Type B pancreatic cell (in vitro differentiated cells): ENCODE measurements at regions not wholly inside any gene's neighbourhood (a gene's known extent, or its start where the extent isn't known, plus 50 kb on each side); places are given as distances from the start of the nearest gene placed in this dataset.

ENCODE experiments used
- DNase-seq: peaks from one replicate; pipeline ENCODE4 v3.0.0; 2021; ENCODE audit warnings: mixed read lengths; ENCODE audit not compliant: unreplicated experiment; ENCODE audit errors: extremely low spot score
- H3K27ac Mint-ChIP-seq: 2 replicates; pipeline ENCODE4 v1.8.0; 2021; ENCODE audit warnings: mild to moderate bottlenecking, mixed read lengths
- H3K27me3 Mint-ChIP-seq: 2 replicates; pipeline ENCODE4 v1.8.0; 2021; ENCODE audit warnings: mixed read lengths
- H3K36me3 Mint-ChIP-seq: 2 replicates; pipeline ENCODE4 v1.8.0; 2021; ENCODE audit warnings: mixed read lengths
- H3K4me1 Mint-ChIP-seq: one replicate; pipeline ENCODE4 v1.8.0; 2021; ENCODE audit warnings: mixed read lengths; ENCODE audit not compliant: unreplicated experiment
- H3K4me3 Mint-ChIP-seq: 2 replicates; pipeline ENCODE4 v1.8.0; 2021; ENCODE audit warnings: mild to moderate bottlenecking, mixed read lengths
- H3K9me3 Mint-ChIP-seq: 2 replicates; pipeline ENCODE4 v1.8.0; 2021; ENCODE audit warnings: mixed read lengths
- TF ChIP-seq, protein P1 (sequence below): fragments of 200-600 bp; sonication (generic); conservative IDR thresholded peaks from 2 replicates; pipeline ENCODE4 v1.5.0; 2021; ENCODE audit warnings: antibody characterized with exemption, mild to moderate bottlenecking

DNA sequence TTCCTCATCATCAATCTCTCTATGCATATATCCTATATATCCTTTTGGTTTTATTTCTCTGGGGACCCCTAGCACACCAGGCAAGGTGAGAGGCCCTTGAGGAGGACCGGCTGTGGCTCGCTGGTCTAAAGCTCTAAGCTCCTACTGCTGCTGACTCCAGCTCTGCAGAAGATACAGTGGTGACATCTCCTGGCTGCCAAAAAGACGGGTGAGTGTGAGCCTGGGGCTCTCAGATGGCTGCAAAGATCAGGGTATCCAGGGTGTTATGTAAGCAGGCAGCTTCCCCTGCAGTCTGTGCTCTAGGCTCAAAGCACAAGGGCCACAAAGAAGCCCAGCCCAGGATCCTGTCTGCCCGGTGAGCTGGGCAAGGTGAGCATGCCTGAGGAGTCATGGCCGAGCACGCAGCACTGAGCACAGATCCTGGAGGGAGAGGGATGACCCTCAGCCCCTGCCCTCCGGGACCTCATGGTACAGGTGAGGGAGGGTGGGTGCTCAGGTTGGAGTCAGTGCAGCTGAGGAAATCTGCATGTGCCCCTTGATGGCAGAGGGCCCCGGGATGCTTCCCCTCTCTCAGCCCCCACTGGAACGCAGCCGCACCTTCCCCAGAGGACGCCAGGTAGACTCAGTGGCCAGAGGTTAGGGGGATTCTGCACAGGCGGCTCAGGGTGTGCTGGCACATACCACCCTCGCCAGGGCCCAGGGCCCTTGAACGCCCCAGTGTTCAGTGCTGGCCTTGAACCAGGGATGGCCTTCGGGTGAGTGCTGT, 95.4 kb upstream of the INSIG1 start:
- Mint-ChIP-seq H3K36me3 (no peaks in the 10 kb centered on the region), H3K27me3 (no peaks in the 10 kb centered on the region), H3K4me3 (no peak overlapping the region), H3K9me3 (no peaks in the 10 kb centered on the region), H3K4me1 (peaks cover 15% of the 10 kb centered on the region), H3K27ac (peak overlapping the region; percentile 32)
- TF ChIP-seq, protein P1, sequence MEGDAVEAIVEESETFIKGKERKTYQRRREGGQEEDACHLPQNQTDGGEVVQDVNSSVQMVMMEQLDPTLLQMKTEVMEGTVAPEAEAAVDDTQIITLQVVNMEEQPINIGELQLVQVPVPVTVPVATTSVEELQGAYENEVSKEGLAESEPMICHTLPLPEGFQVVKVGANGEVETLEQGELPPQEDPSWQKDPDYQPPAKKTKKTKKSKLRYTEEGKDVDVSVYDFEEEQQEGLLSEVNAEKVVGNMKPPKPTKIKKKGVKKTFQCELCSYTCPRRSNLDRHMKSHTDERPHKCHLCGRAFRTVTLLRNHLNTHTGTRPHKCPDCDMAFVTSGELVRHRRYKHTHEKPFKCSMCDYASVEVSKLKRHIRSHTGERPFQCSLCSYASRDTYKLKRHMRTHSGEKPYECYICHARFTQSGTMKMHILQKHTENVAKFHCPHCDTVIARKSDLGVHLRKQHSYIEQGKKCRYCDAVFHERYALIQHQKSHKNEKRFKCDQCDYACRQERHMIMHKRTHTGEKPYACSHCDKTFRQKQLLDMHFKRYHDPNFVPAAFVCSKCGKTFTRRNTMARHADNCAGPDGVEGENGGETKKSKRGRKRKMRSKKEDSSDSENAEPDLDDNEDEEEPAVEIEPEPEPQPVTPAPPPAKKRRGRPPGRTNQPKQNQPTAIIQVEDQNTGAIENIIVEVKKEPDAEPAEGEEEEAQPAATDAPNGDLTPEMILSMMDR = no peak
- DNase-seq = no peak

GRCh38 chr7:155203059-155203881, 94.4 kb upstream of the INSIG1 start:
- Mint-ChIP-seq H3K9me3 (no peaks in the 10 kb centered on the region), H3K27me3 (no peaks in the 10 kb centered on the region), H3K4me1 (peaks cover 15% of the 10 kb centered on the region), H3K4me3 (no peak overlapping the region), H3K36me3 (no peaks in the 10 kb centered on the region), H3K27ac (no peak overlapping the region)
- TF ChIP-seq, protein P1 = no peak
- no peak for DNase-seq

DNA sequence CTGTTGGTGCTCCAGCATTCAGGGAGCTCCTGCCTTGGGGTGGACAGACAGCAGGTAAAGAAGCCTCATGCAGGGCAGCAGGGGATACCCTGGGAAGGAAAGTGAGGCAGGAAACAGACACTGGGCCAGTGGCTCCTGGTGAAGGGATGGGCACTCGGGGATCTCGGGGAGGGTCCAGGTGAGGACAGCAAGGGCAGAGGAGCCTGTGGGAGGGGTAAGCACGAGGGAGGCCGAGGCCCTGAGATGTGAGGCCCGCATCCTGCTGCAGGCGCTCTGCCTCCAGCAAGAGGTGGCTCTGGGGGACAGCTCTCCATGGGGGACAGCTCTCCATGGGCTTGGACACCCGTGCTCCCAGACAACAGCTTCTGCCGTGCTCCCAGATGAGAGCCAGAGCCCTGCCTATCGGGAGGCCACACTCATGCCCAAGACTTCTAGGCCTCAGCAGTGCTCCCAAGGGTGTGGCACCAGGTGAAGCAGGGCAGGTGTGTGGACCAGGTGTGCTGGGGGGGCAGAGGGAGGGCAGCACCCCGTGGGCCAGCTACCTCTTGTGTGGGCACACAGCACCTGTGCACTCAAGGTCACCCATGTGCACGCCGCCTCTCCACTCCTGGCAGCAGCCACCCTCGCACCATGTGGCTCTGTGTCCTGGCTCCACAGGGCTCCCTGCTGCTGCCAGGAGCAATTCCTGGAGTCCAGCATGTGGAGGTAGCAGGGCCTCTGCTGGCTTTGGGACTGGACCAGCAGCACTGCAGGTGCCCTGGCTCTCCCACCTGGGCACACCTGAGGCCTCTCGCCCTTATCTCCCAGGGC, 93.6 kb upstream of the INSIG1 start:
- TF ChIP-seq, protein P1 = no peak
- H3K27ac Mint-ChIP-seq = no peak overlapping the region
- peaks cover 15% of the 10 kb centered on the region for H3K4me1 Mint-ChIP-seq
- no peaks in the 10 kb centered on the region for H3K36me3 Mint-ChIP-seq
- DNase-seq = no peak
- H3K9me3 Mint-ChIP-seq = no peaks in the 10 kb centered on the region
- no peak overlapping the region for H3K4me3 Mint-ChIP-seq
- no peaks in the 10 kb centered on the region for H3K27me3 Mint-ChIP-seq

DNA sequence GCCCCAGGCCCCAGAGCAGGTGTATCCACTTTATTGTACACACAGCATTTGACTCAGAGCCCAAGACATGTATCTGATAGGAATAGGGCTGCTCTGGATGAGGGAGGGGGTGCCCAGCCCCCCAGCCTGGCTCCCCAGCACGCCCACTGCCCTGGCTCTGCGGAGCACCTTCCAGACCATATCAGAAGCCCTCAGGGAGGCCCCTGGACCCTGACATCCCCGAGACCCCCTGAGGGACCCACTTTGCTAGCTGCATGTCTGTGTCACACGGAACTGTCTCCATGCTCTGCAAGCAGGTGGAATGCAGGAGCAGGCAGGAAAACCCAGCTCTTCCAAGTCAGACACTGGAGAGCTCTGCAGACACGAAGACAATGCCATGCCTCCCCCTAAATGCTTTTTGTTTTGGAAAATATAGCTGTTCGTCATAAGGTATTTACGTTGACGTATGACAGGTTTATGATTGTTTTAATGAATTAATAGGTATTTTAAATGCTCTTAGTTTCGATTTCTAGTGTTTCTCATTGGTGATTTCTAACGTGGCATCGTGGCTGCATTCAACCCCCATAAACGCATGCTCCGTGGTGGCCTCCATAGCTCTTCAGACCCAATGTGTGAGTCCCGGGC, 92.8 kb upstream of the INSIG1 start:
- H3K27ac Mint-ChIP-seq = no peak overlapping the region
- no peaks in the 10 kb centered on the region for H3K36me3 Mint-ChIP-seq
- no peak for DNase-seq
- H3K27me3 Mint-ChIP-seq = no peaks in the 10 kb centered on the region
- H3K4me1 Mint-ChIP-seq = peaks cover 15% of the 10 kb centered on the region
- H3K9me3 Mint-ChIP-seq = no peaks in the 10 kb centered on the region
- H3K4me3 Mint-ChIP-seq = no peak overlapping the region
- TF ChIP-seq, protein P1 = no peak
